ENCODE measurements at regions not wholly inside any gene's neighbourhood (a gene's known extent, or its start where the extent isn't known, plus 50 kb on each side); places are given as distances from the start of the nearest gene placed in this dataset.

- DNase-seq: no peak
Observed at GRCh38 chr17:73723317-73723716, 79.1 kb upstream of the SDK2 start.

GRCh38 chr17:73724341-73724740 is 80.1 kb upstream of the SDK2 start:
- DNase-seq: no peak

GRCh38 chr17:73724990-73725389 is 80.7 kb upstream of the SDK2 start:
- no peak for DNase-seq

- DNase-seq: no peak
Observed at GRCh38 chr17:73725794-73726515, 81.7 kb upstream of the SDK2 start.

- DNase-seq: no peak
Observed at GRCh38 chr17:73727941-73728340, 83.7 kb upstream of the SDK2 start.

GRCh38 chr17:73729101-73729500 is 84.9 kb upstream of the SDK2 start:
- DNase-seq: no peak

- DNase-seq: no peak
Observed at GRCh38 chr17:73731733-73732132, 87.5 kb upstream of the SDK2 start.

- no peak for DNase-seq
Observed at GRCh38 chr17:73733517-73733916, 89.3 kb upstream of the SDK2 start.

GRCh38 chr17:73735245-73735644 is 91.0 kb upstream of the SDK2 start:
- no peak for DNase-seq

- DNase-seq: no peak
Observed at GRCh38 chr17:73738751-73739575, 94.7 kb upstream of the SDK2 start.

- DNase-seq: no peak
Observed at GRCh38 chr17:73740370-73740769, 96.1 kb upstream of the SDK2 start.

GRCh38 chr17:73742948-73743381 is 98.7 kb upstream of the SDK2 start:
- DNase-seq: no peak

GRCh38 chr17:73743518-73744201 is 99.4 kb upstream of the SDK2 start:
- DNase-seq: no peak

GRCh38 chr17:73744411-73744810 is 100.2 kb upstream of the SDK2 start:
- DNase-seq: no peak

GRCh38 chr17:73746314-73747073 is 102.2 kb upstream of the SDK2 start:
- no peak for DNase-seq

GRCh38 chr17:73747221-73748002 is 103.2 kb upstream of the SDK2 start:
- DNase-seq: no peak

GRCh38 chr17:73748508-73748907 is 104.3 kb upstream of the SDK2 start:
- no peak for DNase-seq

- DNase-seq: no peak
Observed at GRCh38 chr17:73749337-73749823, 105.1 kb upstream of the SDK2 start.

GRCh38 chr17:73749928-73750605 is 105.8 kb upstream of the SDK2 start:
- DNase-seq: no peak

GRCh38 chr17:73750975-73751374 is 106.7 kb upstream of the SDK2 start:
- DNase-seq: no peak
